ENCODE measurements at regions not wholly inside any gene's neighbourhood (a gene's known extent, or its start where the extent isn't known, plus 50 kb on each side); places are given as distances from the start of the nearest gene placed in this dataset.

DNA sequence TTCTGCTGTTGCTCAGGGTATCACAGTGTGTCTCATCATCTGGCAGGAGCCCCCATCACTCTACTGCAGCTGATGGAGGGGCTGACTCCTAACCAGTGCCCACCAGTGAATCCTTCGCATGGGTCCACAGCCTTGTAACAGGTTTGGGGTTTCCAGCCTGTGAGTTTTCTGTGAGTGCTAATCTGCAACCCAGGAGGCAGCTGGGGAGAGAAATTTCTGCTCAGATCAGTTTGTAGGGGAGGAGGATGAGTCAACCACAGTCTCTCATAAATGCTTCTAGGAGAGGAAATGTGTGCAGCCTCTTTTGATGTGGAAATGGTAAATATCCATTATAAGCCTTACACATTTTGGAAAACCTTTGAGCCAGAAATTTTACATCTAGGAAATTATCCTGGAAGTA is 871.3 kb downstream of the AACS start:
- Mint-ChIP-seq H3K4me1 (no peaks in the 10 kb centered on the region), H3K36me3 (ENCODE audit: insufficient read depth) (peaks cover 2% of the 10 kb centered on the region), H3K9me3 (peaks cover 11% of the 10 kb centered on the region), H3K27me3 (no peaks in the 10 kb centered on the region), H3K4me3 (no peak overlapping the region), H3K27ac (ENCODE audit: low read depth) (no peak overlapping the region)
- DNase-seq (ENCODE audit: low spot score in 2 of 2) (no peak), ATAC-seq (replicated peaks; ENCODE audit: extremely low read depth, poor library complexity, severe bottlenecking) (no peak)

DNA sequence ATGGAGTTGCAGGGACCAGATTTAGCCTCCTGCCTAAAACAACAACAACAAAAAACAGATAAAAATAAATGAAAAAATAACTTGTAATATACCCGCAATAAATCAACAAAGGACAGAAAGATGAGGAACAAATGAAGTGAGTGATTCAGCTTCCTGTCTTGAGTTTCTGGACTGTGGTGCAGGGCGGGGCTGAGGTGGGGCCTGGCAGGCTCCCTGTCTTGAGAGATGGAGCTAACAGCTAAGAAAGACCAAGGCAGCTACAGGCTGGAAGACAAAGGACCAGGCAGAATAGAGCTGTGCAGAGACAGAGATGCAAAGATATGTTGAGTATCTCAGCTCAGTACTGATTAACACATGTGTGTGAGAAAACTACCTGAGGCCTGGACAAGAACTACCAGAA is 879.2 kb downstream of the AACS start:
- no peak overlapping the region for H3K4me3 Mint-ChIP-seq
- no peaks in the 10 kb centered on the region for H3K4me1 Mint-ChIP-seq
- H3K9me3 Mint-ChIP-seq = peaks cover 6% of the 10 kb centered on the region
- no peaks in the 10 kb centered on the region for H3K27me3 Mint-ChIP-seq
- H3K27ac Mint-ChIP-seq (ENCODE audit: low read depth) = no peak overlapping the region
- DNase-seq (ENCODE audit: low spot score in 2 of 2) = no peak
- H3K36me3 Mint-ChIP-seq (ENCODE audit: insufficient read depth) = peaks cover under 1% of the 10 kb centered on the region
- no peak for ATAC-seq (replicated peaks; ENCODE audit: extremely low read depth, poor library complexity, severe bottlenecking)

DNA sequence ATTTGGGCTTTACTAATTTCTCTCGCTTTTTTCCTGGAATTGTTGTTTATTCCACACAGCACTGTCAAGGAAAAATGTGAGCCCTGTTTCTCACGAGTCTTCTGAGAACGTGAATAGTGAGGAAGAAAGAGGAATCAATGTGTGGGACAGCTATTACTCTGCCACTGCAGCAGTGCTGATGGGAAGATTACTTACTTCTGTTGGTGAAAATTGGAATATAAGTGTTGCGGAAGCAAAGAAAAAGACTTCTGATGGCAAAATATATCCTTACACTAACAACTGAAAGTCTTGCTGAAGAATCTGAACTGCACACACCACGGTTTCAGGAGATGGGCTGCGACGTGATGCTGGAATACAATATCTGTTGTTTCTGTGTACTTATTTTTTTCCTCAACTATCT is 884.2 kb downstream of the AACS start:
- peaks cover 21% of the 10 kb centered on the region for H3K9me3 Mint-ChIP-seq

DNA sequence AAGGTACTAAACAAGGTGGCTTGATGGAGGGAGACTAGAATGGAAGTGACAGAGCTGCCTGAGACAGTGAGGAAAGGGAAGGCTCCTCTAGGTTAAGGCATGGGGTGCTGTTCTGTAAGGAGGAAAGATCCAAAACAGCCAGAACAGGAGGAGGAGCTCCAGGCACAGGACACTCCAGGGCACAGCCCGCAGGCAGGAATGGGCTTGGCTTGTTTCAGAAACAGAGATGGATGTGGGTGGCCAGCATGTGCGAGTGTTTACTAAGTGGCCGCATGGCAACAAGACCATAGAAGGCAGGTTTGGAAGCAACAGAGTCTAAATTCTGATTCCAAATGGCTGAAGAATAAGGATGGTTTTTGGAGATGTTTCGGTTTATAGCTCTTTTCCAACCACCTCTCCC is 889.1 kb downstream of the AACS start:
- no peaks in the 10 kb centered on the region for H3K4me1 Mint-ChIP-seq
- H3K36me3 Mint-ChIP-seq (ENCODE audit: insufficient read depth) = peaks cover 2% of the 10 kb centered on the region
- peaks cover 28% of the 10 kb centered on the region for H3K9me3 Mint-ChIP-seq
- DNase-seq (ENCODE audit: low spot score in 2 of 2) (no peak), ATAC-seq (replicated peaks; ENCODE audit: extremely low read depth, poor library complexity, severe bottlenecking) (no peak)
- H3K27ac Mint-ChIP-seq (ENCODE audit: low read depth) = no peak overlapping the region
- no peak overlapping the region for H3K4me3 Mint-ChIP-seq
- H3K27me3 Mint-ChIP-seq = no peaks in the 10 kb centered on the region

More for the DNA sequence above, 884.2 kb downstream of the AACS start:
- ATAC-seq (replicated peaks; ENCODE audit: extremely low read depth, poor library complexity, severe bottlenecking) (no peak), DNase-seq (ENCODE audit: low spot score in 2 of 2) (no peak)
- no peak overlapping the region for H3K4me3 Mint-ChIP-seq
- H3K27me3 Mint-ChIP-seq = no peaks in the 10 kb centered on the region
- no peaks in the 10 kb centered on the region for H3K4me1 Mint-ChIP-seq
- no peak overlapping the region for H3K27ac Mint-ChIP-seq (ENCODE audit: low read depth)
- peaks cover 2% of the 10 kb centered on the region for H3K36me3 Mint-ChIP-seq (ENCODE audit: insufficient read depth)

DNA sequence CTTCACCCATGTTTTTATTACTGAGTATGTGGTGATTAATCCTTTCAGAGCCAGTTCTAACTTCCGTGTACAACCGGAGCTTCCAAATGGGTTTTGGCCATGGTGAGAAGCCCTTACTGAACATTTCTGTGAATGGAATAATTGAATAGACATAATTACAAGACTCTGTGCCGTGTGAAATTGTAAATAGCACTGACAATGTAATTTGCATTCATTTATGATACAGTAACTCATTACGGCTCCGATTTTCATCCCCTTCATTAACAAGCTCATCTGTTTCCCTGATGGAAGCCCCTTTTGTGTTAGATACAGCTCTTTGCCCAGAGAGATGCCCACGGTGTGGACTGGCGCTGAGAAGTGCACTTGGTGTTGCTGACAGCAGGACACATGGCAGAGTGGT is 891.0 kb downstream of the AACS start:
- no peaks in the 10 kb centered on the region for H3K36me3 Mint-ChIP-seq (ENCODE audit: insufficient read depth)
- no peaks in the 10 kb centered on the region for H3K27me3 Mint-ChIP-seq
- H3K9me3 Mint-ChIP-seq = peaks cover 23% of the 10 kb centered on the region
- no peak overlapping the region for H3K27ac Mint-ChIP-seq (ENCODE audit: low read depth)
- no peak for DNase-seq (ENCODE audit: low spot score in 2 of 2)
- no peak overlapping the region for H3K4me3 Mint-ChIP-seq
- H3K4me1 Mint-ChIP-seq = no peaks in the 10 kb centered on the region
- ATAC-seq (replicated peaks; ENCODE audit: extremely low read depth, poor library complexity, severe bottlenecking) = no peak

DNA sequence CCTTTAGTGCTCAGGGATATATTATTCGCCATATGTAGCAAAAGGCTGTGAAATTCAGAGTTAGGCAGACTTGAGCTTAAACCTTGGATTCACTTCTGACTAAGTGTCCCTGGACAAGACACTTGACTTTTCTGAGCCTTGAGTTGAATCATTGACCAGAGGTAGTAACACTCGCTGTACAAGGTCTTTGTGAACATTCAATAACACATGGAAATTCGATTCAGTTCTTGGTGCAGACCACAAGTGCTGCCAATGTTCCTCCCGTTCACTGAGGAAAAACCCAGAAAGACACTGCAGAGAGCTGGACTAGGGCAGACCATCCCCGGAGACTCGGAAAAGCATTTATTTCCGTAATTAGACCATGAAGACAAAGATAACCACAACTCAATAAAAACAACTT is 901.4 kb downstream of the AACS start:
- ATAC-seq (replicated peaks; ENCODE audit: extremely low read depth, poor library complexity, severe bottlenecking) (no peak), DNase-seq (ENCODE audit: low spot score in 2 of 2) (no peak)
- Mint-ChIP-seq H3K4me1 (no peaks in the 10 kb centered on the region), H3K36me3 (ENCODE audit: insufficient read depth) (peaks cover 2% of the 10 kb centered on the region), H3K27me3 (no peaks in the 10 kb centered on the region), H3K27ac (ENCODE audit: low read depth) (no peak overlapping the region), H3K9me3 (peaks cover 11% of the 10 kb centered on the region), H3K4me3 (no peak overlapping the region)

DNA sequence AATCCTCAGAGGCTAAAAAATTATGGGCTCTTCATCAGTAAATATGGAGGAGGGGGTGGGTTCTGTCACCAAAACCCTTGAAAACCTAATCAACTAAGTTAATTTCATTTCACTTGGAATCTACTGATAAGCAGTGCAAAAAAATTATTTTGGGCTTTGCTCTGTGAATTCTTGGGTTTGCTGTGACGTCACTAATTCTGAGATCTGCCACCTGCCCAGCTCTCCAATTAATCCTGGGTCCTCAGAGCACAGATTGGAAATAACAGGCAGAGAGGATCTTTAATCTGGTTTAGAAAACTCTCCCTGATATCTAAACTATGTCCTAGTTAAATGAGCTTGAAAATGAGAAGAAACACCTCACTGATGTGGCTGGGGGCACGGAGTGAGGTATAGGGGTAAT is 903.2 kb downstream of the AACS start:
- Mint-ChIP-seq H3K27me3 (no peaks in the 10 kb centered on the region), H3K36me3 (ENCODE audit: insufficient read depth) (peaks cover 2% of the 10 kb centered on the region), H3K9me3 (peaks cover 17% of the 10 kb centered on the region), H3K27ac (ENCODE audit: low read depth) (no peak overlapping the region), H3K4me1 (no peaks in the 10 kb centered on the region), H3K4me3 (no peak overlapping the region)
- no peak for DNase-seq (ENCODE audit: low spot score in 2 of 2)
- ATAC-seq (replicated peaks; ENCODE audit: extremely low read depth, poor library complexity, severe bottlenecking) = no peak

DNA sequence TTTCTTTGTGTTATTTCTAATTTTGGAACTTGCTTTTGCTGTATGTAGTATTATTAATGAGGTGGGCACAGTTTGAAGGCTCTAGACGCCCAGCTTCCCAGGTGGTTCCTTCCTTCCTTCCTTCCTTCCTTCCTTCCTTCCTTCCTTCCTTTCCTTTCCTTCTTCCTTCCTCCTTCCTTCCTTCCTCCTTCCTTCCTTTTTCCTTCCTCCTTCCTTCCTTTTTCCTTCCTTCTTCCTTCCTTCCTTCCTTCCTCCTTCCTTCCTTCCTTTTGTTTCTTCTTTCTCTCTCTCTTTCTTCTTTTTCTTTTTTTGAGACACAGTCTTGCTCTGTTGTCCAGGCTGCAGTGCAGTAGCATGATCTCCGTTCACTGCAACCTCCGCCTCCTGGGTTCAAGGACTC is 906.7 kb downstream of the AACS start:
- H3K4me1 Mint-ChIP-seq = no peaks in the 10 kb centered on the region
- ATAC-seq (replicated peaks; ENCODE audit: extremely low read depth, poor library complexity, severe bottlenecking) (no peak), DNase-seq (ENCODE audit: low spot score in 2 of 2) (no peak)
- H3K36me3 Mint-ChIP-seq (ENCODE audit: insufficient read depth) = no peaks in the 10 kb centered on the region
- H3K9me3 Mint-ChIP-seq = peaks cover 6% of the 10 kb centered on the region
- no peaks in the 10 kb centered on the region for H3K27me3 Mint-ChIP-seq
- no peak overlapping the region for H3K27ac Mint-ChIP-seq (ENCODE audit: low read depth)
- H3K4me3 Mint-ChIP-seq = no peak overlapping the region

DNA sequence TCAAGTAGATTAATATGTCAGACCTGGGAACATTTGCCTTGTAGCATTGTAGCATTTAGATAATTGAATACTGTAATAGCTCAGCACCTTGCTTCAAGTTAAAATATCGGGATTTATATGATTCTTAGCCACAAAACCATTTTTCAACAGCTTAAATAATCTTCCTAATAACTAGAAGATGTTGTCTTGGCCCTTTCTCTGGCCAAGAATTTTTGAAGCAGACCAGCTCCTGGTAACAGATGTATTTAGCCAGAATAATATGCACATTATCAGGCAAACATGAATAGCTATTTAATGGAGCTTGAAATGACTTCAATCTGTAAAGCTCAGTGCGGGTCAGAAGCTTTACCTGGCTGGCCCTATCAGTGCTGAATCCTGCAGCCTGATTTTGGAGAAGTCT is 913.1 kb downstream of the AACS start:
- ATAC-seq (replicated peaks; ENCODE audit: extremely low read depth, poor library complexity, severe bottlenecking) (no peak), DNase-seq (ENCODE audit: low spot score in 2 of 2) (no peak)
- Mint-ChIP-seq H3K36me3 (ENCODE audit: insufficient read depth) (no peaks in the 10 kb centered on the region), H3K4me1 (no peaks in the 10 kb centered on the region), H3K9me3 (peaks cover 14% of the 10 kb centered on the region), H3K27ac (ENCODE audit: low read depth) (no peak overlapping the region), H3K4me3 (no peak overlapping the region), H3K27me3 (peaks cover 21% of the 10 kb centered on the region)

DNA sequence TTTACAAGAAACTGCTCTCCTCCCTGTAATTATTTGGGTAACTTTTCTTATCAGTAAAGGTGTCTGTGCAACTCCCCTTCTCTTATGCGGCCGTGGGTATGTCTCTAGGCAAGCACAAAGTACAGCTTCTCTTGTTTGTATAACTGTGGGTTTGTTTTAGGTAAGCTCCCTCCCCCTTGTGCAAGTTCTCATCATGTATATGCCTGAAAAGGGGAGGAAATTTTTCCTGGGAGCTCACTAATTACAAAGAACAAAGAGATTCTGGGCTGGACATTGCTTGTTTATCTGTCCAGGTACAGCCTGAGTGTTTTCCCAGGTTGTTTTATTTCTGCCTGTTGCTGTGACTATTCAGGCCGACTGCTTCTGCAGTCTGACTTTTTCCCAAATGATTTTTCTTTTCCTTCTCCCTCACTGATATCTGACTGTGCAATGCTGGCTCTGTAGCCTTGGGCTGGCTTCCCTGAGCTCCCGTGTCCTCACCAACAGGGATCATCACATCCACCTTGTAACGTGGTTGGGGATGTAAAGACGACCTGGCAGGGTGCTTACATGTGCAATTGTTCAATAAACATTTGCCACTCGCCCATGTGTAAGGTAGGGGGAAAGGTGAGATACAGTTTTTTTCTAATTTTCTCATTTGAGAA is 916.5 kb downstream of the AACS start:
- no peak for ATAC-seq (replicated peaks; ENCODE audit: extremely low read depth, poor library complexity, severe bottlenecking)
- Mint-ChIP-seq H3K4me1 (no peaks in the 10 kb centered on the region), H3K9me3 (peaks cover 14% of the 10 kb centered on the region), H3K4me3 (no peak overlapping the region), H3K36me3 (ENCODE audit: insufficient read depth) (no peaks in the 10 kb centered on the region), H3K27ac (ENCODE audit: low read depth) (no peak overlapping the region), H3K27me3 (peaks cover 42% of the 10 kb centered on the region)
- DNase-seq (ENCODE audit: low spot score in 2 of 2) = no peak

DNA sequence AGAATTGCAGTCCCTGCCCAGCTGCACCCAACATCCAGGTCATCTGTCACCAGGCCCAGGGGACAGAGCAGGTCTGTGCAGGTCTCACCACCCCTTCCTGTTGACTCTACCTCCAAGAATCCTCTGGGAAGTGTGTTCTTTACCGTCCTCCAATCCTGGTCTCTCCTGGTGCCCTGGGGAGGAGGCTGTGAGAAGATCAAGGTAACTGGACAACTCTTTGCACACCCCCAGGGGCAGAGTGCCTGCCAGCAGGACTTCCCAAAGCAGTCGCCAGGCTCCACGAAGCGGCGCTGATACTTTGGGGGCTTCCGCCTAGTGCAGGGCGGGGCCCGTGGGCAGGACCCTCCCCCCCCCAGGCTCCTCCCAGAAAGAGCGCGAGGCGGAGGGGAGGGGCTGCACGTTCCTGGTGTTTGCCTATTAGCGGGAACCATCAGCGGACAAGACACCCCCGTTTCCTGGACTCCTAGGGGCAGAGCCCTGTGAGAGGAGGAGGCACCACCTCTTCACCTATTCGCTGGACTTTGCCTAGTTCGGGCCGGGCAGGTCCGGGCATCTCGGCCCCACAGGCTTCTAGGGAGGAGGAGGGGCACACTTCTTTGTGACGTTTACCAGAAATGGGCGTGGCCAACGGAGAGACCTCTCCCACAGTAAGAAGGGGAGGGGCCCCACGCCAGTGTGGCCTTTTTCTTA is 918.0 kb downstream of the AACS start:
- Mint-ChIP-seq H3K27ac (ENCODE audit: low read depth) (no peak overlapping the region), H3K36me3 (ENCODE audit: insufficient read depth) (no peaks in the 10 kb centered on the region), H3K4me1 (no peaks in the 10 kb centered on the region), H3K9me3 (peaks cover 14% of the 10 kb centered on the region), H3K27me3 (peaks cover 42% of the 10 kb centered on the region), H3K4me3 (no peak overlapping the region)
- DNase-seq (ENCODE audit: low spot score in 2 of 2) = no peak
- ATAC-seq (replicated peaks; ENCODE audit: extremely low read depth, poor library complexity, severe bottlenecking) = no peak

DNA sequence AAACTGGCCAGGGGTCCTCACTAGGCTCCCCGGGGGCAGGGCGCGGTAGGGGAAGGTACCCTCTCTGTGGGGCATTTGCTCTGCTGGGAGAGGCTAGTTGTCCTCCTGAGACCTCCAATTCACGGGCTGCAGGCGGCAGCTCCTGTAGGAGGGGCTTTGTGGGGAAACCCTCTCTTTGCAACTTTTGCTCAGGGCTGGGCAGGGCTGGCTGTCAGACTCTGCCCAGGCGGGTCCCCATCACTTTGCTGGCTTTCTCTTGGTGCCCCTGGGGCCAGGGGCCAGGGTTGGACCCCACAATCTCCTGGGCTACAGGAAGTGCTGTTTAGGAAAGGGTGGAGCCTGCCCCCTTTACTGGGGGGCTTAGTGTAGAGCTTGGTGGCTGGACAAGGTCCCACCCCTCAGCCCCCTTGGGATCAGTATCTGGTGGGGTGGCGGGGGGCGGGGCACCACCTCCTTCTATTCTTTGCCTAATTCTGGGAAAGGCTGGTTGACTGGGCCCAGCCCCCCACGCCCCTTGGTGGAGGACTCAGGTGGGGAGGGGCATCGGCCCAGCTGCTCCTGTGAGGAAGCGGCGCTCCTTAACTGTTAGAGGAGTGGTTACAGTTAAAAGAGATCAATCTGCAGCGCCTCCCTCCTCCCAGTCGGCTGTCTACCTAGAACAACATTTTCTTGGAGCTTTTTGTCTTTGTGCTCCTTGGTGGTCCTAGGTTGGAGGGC is 918.7 kb downstream of the AACS start:
- peaks cover 42% of the 10 kb centered on the region for H3K27me3 Mint-ChIP-seq
- no peak for DNase-seq (ENCODE audit: low spot score in 2 of 2)
- no peak overlapping the region for H3K27ac Mint-ChIP-seq (ENCODE audit: low read depth)
- no peaks in the 10 kb centered on the region for H3K36me3 Mint-ChIP-seq (ENCODE audit: insufficient read depth)
- no peaks in the 10 kb centered on the region for H3K4me1 Mint-ChIP-seq
- peaks cover 10% of the 10 kb centered on the region for H3K9me3 Mint-ChIP-seq
- no peak overlapping the region for H3K4me3 Mint-ChIP-seq
- no peak for ATAC-seq (replicated peaks; ENCODE audit: extremely low read depth, poor library complexity, severe bottlenecking)

DNA sequence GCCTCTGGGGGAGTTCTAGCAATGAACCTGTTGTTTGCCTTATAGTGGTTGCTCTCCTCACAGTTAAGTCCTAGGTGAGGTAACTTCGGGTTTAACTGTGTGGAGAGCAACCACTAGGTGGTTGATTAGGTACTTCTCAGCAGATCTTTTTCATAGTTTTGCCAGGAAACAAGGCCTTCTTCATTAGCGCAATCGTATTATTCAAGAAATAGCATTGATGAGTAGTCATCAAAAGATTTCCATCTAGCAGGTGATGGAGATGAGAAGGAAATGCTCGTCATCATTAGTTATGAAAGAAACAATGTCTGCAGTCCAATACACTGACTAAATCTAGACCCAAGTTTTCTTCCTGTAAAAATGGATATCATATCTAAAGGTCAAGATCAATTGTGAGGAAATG is 923.3 kb downstream of the AACS start:
- H3K27ac Mint-ChIP-seq (ENCODE audit: low read depth) = no peak overlapping the region
- H3K4me3 Mint-ChIP-seq = no peak overlapping the region
- H3K27me3 Mint-ChIP-seq = peaks cover 21% of the 10 kb centered on the region
- H3K9me3 Mint-ChIP-seq = peaks cover 7% of the 10 kb centered on the region
- no peak for DNase-seq (ENCODE audit: low spot score in 2 of 2)
- no peaks in the 10 kb centered on the region for H3K4me1 Mint-ChIP-seq
- H3K36me3 Mint-ChIP-seq (ENCODE audit: insufficient read depth) = no peaks in the 10 kb centered on the region
- ATAC-seq (replicated peaks; ENCODE audit: extremely low read depth, poor library complexity, severe bottlenecking) = no peak
